ENCODE measurements at regions not wholly inside any gene's neighbourhood (a gene's known extent, or its start where the extent isn't known, plus 50 kb on each side); places are given as distances from the start of the nearest gene placed in this dataset.

GRCh38 chr13:40389081-40389641, 277.3 kb downstream of the FOXO1 start:
- DNase-seq (ENCODE audit: low spot score): no peak

GRCh38 chr13:40390401-40390916, 276.0 kb downstream of the FOXO1 start:
- no peak for DNase-seq (ENCODE audit: low spot score)

- DNase-seq (ENCODE audit: low spot score): no peak
Observed at GRCh38 chr13:40391788-40392187, 274.7 kb downstream of the FOXO1 start.

GRCh38 chr13:40394304-40394985, 272.0 kb downstream of the FOXO1 start:
- DNase-seq (ENCODE audit: low spot score): no peak

GRCh38 chr13:40398065-40398464, 268.4 kb downstream of the FOXO1 start:
- DNase-seq (ENCODE audit: low spot score): no peak

GRCh38 chr13:40399756-40400155, 266.7 kb downstream of the FOXO1 start:
- no peak for DNase-seq (ENCODE audit: low spot score)

GRCh38 chr13:40401911-40402776, 264.3 kb downstream of the FOXO1 start:
- DNase-seq (ENCODE audit: low spot score): peak; percentile 90

GRCh38 chr13:40402931-40403431, 263.5 kb downstream of the FOXO1 start:
- DNase-seq (ENCODE audit: low spot score): peak; percentile 51

- no peak for DNase-seq (ENCODE audit: low spot score)
Observed at GRCh38 chr13:40403509-40404241, 262.8 kb downstream of the FOXO1 start.

GRCh38 chr13:40404407-40404806, 262.0 kb downstream of the FOXO1 start:
- no peak for DNase-seq (ENCODE audit: low spot score)

GRCh38 chr13:40404967-40405716, 261.3 kb downstream of the FOXO1 start:
- DNase-seq (ENCODE audit: low spot score): no peak

GRCh38 chr13:40406405-40407120, 259.9 kb downstream of the FOXO1 start:
- DNase-seq (ENCODE audit: low spot score): peak; percentile 48

GRCh38 chr13:40407567-40407966, 258.9 kb downstream of the FOXO1 start:
- DNase-seq (ENCODE audit: low spot score): no peak

- DNase-seq (ENCODE audit: low spot score): no peak
Observed at GRCh38 chr13:40408602-40409001, 257.8 kb downstream of the FOXO1 start.

GRCh38 chr13:40409278-40409677, 257.2 kb downstream of the FOXO1 start:
- no peak for DNase-seq (ENCODE audit: low spot score)

- DNase-seq (ENCODE audit: low spot score): no peak
Observed at GRCh38 chr13:40410315-40410714, 256.1 kb downstream of the FOXO1 start.

- no peak for DNase-seq (ENCODE audit: low spot score)
Observed at GRCh38 chr13:40420160-40420740, 246.2 kb downstream of the FOXO1 start.

GRCh38 chr13:40422588-40423235, 243.7 kb downstream of the FOXO1 start:
- no peak for DNase-seq (ENCODE audit: low spot score)

- DNase-seq (ENCODE audit: low spot score): no peak
Observed at GRCh38 chr13:40428354-40428753, 238.1 kb downstream of the FOXO1 start.
